HG03521 (cell line): ENCODE measurements at regions not wholly inside any gene's neighbourhood (a gene's known extent, or its start where the extent isn't known, plus 50 kb on each side); places are given as distances from the start of the nearest gene placed in this dataset.

Experiments used
- ATAC-seq: cut with Tn5 transposase; IDR thresholded peaks from one replicate; pipeline ENCODE4 v1.9.1; 2021; ENCODE audit warnings: mild to moderate bottlenecking, moderate library complexity; ENCODE audit not compliant: unreplicated experiment

GRCh38 chr20:24203526-24204183 lies 215.1 kb upstream of the GGTLC1 start:
- ATAC-seq = no peak

GRCh38 chr20:24199501-24199900 lies 210.9 kb upstream of the GGTLC1 start:
- ATAC-seq = no peak

- ATAC-seq = no peak
Observed at GRCh38 chr20:24194143-24194542, 205.6 kb upstream of the GGTLC1 start.

GRCh38 chr20:24190905-24191304 lies 202.3 kb upstream of the GGTLC1 start:
- no peak for ATAC-seq

GRCh38 chr20:24185791-24186190 lies 197.2 kb upstream of the GGTLC1 start:
- ATAC-seq = no peak

- no peak for ATAC-seq
Observed at GRCh38 chr20:24181151-24181550, 192.6 kb upstream of the GGTLC1 start.

GRCh38 chr20:24169256-24169655 lies 180.7 kb upstream of the GGTLC1 start:
- no peak for ATAC-seq

GRCh38 chr20:24166412-24166811 lies 177.8 kb upstream of the GGTLC1 start:
- no peak for ATAC-seq

- no peak for ATAC-seq
Observed at GRCh38 chr20:24166123-24166381, 177.5 kb upstream of the GGTLC1 start.

- no peak for ATAC-seq
Observed at GRCh38 chr20:24165301-24166122, 176.9 kb upstream of the GGTLC1 start.

- no peak for ATAC-seq
Observed at GRCh38 chr20:24164360-24164759, 175.8 kb upstream of the GGTLC1 start.

GRCh38 chr20:24163506-24163905 lies 174.9 kb upstream of the GGTLC1 start:
- ATAC-seq = no peak

GRCh38 chr20:24160563-24161281 lies 172.1 kb upstream of the GGTLC1 start:
- no peak for ATAC-seq

GRCh38 chr20:24158281-24158680 lies 169.7 kb upstream of the GGTLC1 start:
- ATAC-seq = no peak

- ATAC-seq = no peak
Observed at GRCh38 chr20:24157213-24157612, 168.6 kb upstream of the GGTLC1 start.

- no peak for ATAC-seq
Observed at GRCh38 chr20:24153101-24154040, 164.8 kb upstream of the GGTLC1 start.

- no peak for ATAC-seq
Observed at GRCh38 chr20:24151621-24152294, 163.2 kb upstream of the GGTLC1 start.

GRCh38 chr20:24150406-24150805 lies 161.8 kb upstream of the GGTLC1 start:
- ATAC-seq = no peak

- ATAC-seq = no peak
Observed at GRCh38 chr20:24149881-24150307, 161.3 kb upstream of the GGTLC1 start.

- no peak for ATAC-seq
Observed at GRCh38 chr20:24149175-24149574, 160.6 kb upstream of the GGTLC1 start.
